Left ventricle myocardium inferior (tissue), 1 donor: ENCODE measurements at regions not wholly inside any gene's neighbourhood (a gene's known extent, or its start where the extent isn't known, plus 50 kb on each side); places are given as distances from the start of the nearest gene placed in this dataset.

ENCODE experiments used
- DNase-seq: peaks from one replicate; pipeline ENCODE4 v3.0.0-alpha.2; 2020
- H3K27ac ChIP-seq: fragments of 200-600 bp; replicated peaks from 2 replicates; pipeline ENCODE4 v1.8.0; 2021
- H3K27me3 ChIP-seq: fragments of 200-600 bp; 2 replicates; pipeline ENCODE4 v1.8.0; 2021; ENCODE audit warnings: low read depth
- H3K36me3 ChIP-seq: fragments of 200-600 bp; 2 replicates; pipeline ENCODE4 v1.8.0; 2021
- H3K4me1 ChIP-seq: fragments of 200-600 bp; 2 replicates; pipeline ENCODE4 v1.8.0; 2021
- H3K4me3 ChIP-seq: fragments of 200-600 bp; 2 replicates; pipeline ENCODE4 v1.8.0; 2021; ENCODE audit warnings: mild to moderate bottlenecking, moderate library complexity
- H3K9me3 ChIP-seq: fragments of 200-600 bp; replicated peaks from 2 replicates; pipeline ENCODE4 v1.8.0; 2021
- CTCF ChIP-seq: fragments of 200-600 bp; IDR thresholded peaks from 2 replicates; pipeline ENCODE4 v1.8.0; 2021; ENCODE audit warnings: antibody characterized with exemption, mild to moderate bottlenecking, borderline replicate concordance
- intact Hi-C: fragments of 100-400 bp; cut with micrococcal nuclease; formaldehyde crosslinking; loops from one replicate; pipeline ENCODE4 v1.11.0; 2022
- donor health status: DM: no; HTN: yes; CAD: no; lungs with severe emphysema.

- Histone ChIP-seq H3K27me3 (peaks cover 52% of the 10 kb centered on the region), H3K4me3 (peak overlapping the region; percentile 69), H3K36me3 (no peaks in the 10 kb centered on the region), H3K27ac (peak overlapping the region; percentile 55), H3K9me3 (no peaks in the 10 kb centered on the region), H3K4me1 (peaks cover 42% of the 10 kb centered on the region)
- intact Hi-C loops = no loop called here
- TF ChIP-seq CTCF = no peak
- DNase-seq = no peak
Measured at GRCh38 chr2:172233987-172234715, 131.5 kb upstream of the DLX2 start.

- DNase-seq = no peak
- H3K27me3 ChIP-seq = peaks cover 53% of the 10 kb centered on the region
Measured at GRCh38 chr2:172234716-172235691, 132.3 kb upstream of the DLX2 start.

GRCh38 chr2:172239944-172240590 is 137.4 kb upstream of the DLX2 start:
- intact Hi-C loops = no loop called here
- H3K27me3 ChIP-seq = peaks cover 38% of the 10 kb centered on the region
- no peak for TF ChIP-seq CTCF
- H3K9me3 ChIP-seq = no peaks in the 10 kb centered on the region
- no peak overlapping the region for H3K4me3 ChIP-seq
- DNase-seq = no peak
- no peak overlapping the region for H3K27ac ChIP-seq
- no peaks in the 10 kb centered on the region for H3K36me3 ChIP-seq
- peaks cover 12% of the 10 kb centered on the region for H3K4me1 ChIP-seq

More at GRCh38 chr2:172234716-172235691, 132.3 kb upstream of the DLX2 start:
- H3K4me1 ChIP-seq = peaks cover 42% of the 10 kb centered on the region
- H3K27ac ChIP-seq = peak overlapping the region; percentile 55
- H3K36me3 ChIP-seq = no peaks in the 10 kb centered on the region
- H3K9me3 ChIP-seq = no peaks in the 10 kb centered on the region
- no peak for TF ChIP-seq CTCF
- intact Hi-C loops = no loop called here
- H3K4me3 ChIP-seq = peak overlapping the region; percentile 69

- H3K4me1 ChIP-seq = peaks cover under 1% of the 10 kb centered on the region
- intact Hi-C loops = no loop called here
Measured at GRCh38 chr2:172241222-172241621, 138.5 kb upstream of the DLX2 start.

More at GRCh38 chr2:172241222-172241621, 138.5 kb upstream of the DLX2 start:
- DNase-seq = no peak
- H3K27me3 ChIP-seq = peaks cover 26% of the 10 kb centered on the region
- H3K4me3 ChIP-seq = no peak overlapping the region
- H3K27ac ChIP-seq = no peak overlapping the region
- TF ChIP-seq CTCF = no peak
- H3K36me3 ChIP-seq = no peaks in the 10 kb centered on the region
- no peaks in the 10 kb centered on the region for H3K9me3 ChIP-seq
